ENCODE measurements at regions not wholly inside any gene's neighbourhood (a gene's known extent, or its start where the extent isn't known, plus 50 kb on each side); places are given as distances from the start of the nearest gene placed in this dataset.
"Not testable (repeated sequence)": the region's sequence is repeated elsewhere in the genome, so short reads cannot be mapped to it uniquely, and the experiment has no call there.

DNA sequence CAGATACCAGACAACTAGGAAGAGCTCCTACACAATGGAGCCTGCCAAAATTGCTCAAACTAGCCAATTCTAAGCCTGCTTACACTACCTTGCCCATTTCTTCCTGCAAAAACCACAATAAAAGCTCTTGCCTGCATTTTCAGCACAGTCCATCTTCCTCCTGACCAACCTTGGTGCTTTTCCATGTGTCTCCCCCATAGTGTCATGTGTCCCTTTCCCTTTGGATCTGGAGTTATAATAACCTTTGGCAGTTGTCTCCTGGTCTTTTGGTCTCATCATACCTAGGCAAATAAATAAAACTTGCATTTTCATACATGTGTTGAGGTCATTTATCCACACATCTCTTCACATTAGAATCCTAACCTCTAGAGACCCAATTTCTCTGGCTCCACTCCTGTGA lies 203.1 kb upstream of the TRPC4 start:
- intact Hi-C loops (cut with DNase I; ENCODE audit: low total_unique reads), result no loop called here
- Histone ChIP-seq H3K27me3 (replicated peaks in 1 of 7) (no peaks in the 10 kb centered on the region), H3K36me3 (no peaks in the 10 kb centered on the region), H3K4me1 (no peaks in the 10 kb centered on the region), H3K9me3 (peaks cover 0 to 9% (median 2%) of the 10 kb centered on the region in 8 donors), H3K4me3 (no peak overlapping the region), H3K27ac (no peak overlapping the region)
- no peak for DNase-seq
- TF ChIP-seq POLR2AphosphoS5 (IDR thresholded peaks at IDR 0.05) (no peak), POLR2A (IDR thresholded peaks at IDR 0.05) (no peak)
- TF ChIP-seq, protein P1, sequence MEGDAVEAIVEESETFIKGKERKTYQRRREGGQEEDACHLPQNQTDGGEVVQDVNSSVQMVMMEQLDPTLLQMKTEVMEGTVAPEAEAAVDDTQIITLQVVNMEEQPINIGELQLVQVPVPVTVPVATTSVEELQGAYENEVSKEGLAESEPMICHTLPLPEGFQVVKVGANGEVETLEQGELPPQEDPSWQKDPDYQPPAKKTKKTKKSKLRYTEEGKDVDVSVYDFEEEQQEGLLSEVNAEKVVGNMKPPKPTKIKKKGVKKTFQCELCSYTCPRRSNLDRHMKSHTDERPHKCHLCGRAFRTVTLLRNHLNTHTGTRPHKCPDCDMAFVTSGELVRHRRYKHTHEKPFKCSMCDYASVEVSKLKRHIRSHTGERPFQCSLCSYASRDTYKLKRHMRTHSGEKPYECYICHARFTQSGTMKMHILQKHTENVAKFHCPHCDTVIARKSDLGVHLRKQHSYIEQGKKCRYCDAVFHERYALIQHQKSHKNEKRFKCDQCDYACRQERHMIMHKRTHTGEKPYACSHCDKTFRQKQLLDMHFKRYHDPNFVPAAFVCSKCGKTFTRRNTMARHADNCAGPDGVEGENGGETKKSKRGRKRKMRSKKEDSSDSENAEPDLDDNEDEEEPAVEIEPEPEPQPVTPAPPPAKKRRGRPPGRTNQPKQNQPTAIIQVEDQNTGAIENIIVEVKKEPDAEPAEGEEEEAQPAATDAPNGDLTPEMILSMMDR (IDR thresholded peaks at IDR 0.05 in 8 of 11, conservative IDR thresholded peaks at IDR 0.05 in 3 of 11), result no peak

DNA sequence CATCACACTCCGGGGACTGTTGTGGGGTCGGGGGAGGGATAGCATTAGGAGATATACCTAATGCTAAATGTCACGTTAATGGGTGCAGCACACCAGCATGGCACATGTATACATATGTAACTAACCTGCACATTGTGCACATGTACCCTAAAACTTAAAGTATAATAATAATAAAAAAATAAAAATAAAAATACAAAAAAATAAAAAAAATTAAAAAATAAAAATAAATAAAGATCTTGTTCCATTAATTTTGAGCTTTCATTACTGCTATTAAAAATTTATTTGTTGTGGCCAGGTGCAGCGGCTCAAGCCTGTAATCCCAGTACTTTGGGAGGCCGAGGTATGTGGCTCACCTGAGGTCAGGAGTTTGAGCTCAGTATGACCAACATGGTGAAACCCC lies 201.8 kb upstream of the TRPC4 start:
- H3K4me3 ChIP-seq; intact Hi-C loops (cut with DNase I; ENCODE audit: low total_unique reads); H3K27ac ChIP-seq; H3K36me3 ChIP-seq; H3K27me3 ChIP-seq (replicated peaks in 1 of 7); DNase-seq; H3K4me1 ChIP-seq: not testable (repeated sequence)
- 84 to 95% (median 88%) methylated on average over 5 of the region's 5 CpGs for WGBS, 5 donors
- H3K9me3 ChIP-seq, result peaks cover 0 to 14% (median 3%) of the 10 kb centered on the region in 8 donors

GRCh38 chr13:38053896-38054295 lies 184.3 kb upstream of the TRPC4 start:
- Histone ChIP-seq H3K36me3 (no peaks in the 10 kb centered on the region), H3K27ac (no peak overlapping the region), H3K4me3 (no peak overlapping the region), H3K27me3 (replicated peaks in 1 of 7) (no peaks in the 10 kb centered on the region), H3K4me1 (no peaks in the 10 kb centered on the region), H3K9me3 (peaks cover 0 to 10% (median 0%) of the 10 kb centered on the region in 8 donors)
- no peak for DNase-seq
- intact Hi-C loops (cut with DNase I; ENCODE audit: low total_unique reads), result no loop called here
- 76 to 85% (median 79%) methylated on average over 3 of the region's 3 CpGs for WGBS, 5 donors
- TF ChIP-seq POLR2AphosphoS5 (IDR thresholded peaks at IDR 0.05) (no peak), POLR2A (IDR thresholded peaks at IDR 0.05) (no peak)
- TF ChIP-seq, protein P1 (IDR thresholded peaks at IDR 0.05 in 8 of 11, conservative IDR thresholded peaks at IDR 0.05 in 3 of 11), result no peak

DNA sequence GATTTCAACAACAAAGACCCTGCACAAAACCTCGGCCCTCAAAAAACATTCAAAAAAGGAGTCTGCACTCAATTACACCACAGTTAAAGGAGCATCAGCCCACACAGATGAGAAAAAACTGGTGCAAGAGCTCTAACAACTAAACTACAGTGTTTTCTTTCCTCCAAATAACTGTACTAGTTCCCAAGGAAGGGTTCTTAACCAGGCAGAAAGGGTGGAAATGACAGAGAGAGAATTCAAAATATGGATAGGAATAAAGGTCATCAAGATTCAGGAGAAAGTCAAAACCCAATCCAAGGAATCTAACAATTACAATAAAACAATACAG lies 176.4 kb upstream of the TRPC4 start:
- WGBS, 5 donors, result 42 to 75% (median 51%) methylated on average over 1 of the region's 1 CpG
- TF ChIP-seq, protein P1 (IDR thresholded peaks at IDR 0.05 in 8 of 11, conservative IDR thresholded peaks at IDR 0.05 in 3 of 11), result no peak
- TF ChIP-seq POLR2A (IDR thresholded peaks at IDR 0.05), result no peak
- no peak for TF ChIP-seq POLR2AphosphoS5 (IDR thresholded peaks at IDR 0.05)
- Histone ChIP-seq H3K9me3 (peaks cover 0 to 35% (median 12%) of the 10 kb centered on the region in 8 donors), H3K4me3 (no peak overlapping the region), H3K36me3 (no peaks in the 10 kb centered on the region), H3K27me3 (replicated peaks in 1 of 7) (no peaks in the 10 kb centered on the region), H3K27ac (no peak overlapping the region), H3K4me1 (no peaks in the 10 kb centered on the region)
- DNase-seq, result no peak
- intact Hi-C loops (cut with DNase I; ENCODE audit: low total_unique reads), result no loop called here

All from spleen (tissue), 11 donors.